Activated CD8-positive, alpha-beta T cell treated with anti-CD3 and anti-CD28 coated beads for 36 hours (primary cell): ENCODE measurements at regions not wholly inside any gene's neighbourhood (a gene's known extent, or its start where the extent isn't known, plus 50 kb on each side); places are given as distances from the start of the nearest gene placed in this dataset.

Experiments
- ATAC-seq: fragments of 200-7000 bp; cut with Tn5 transposase; one replicate; pipeline ENCODE4 v1.10.0; 2021; ENCODE audit warnings: mild to moderate bottlenecking, moderate library complexity
- CTCF ChIA-PET: fragments of 350-600 bp; sonication (Branson Sonifier 250); formaldehyde crosslinking; loops from one replicate; lab custom pipeline; 2021; ENCODE audit warnings: antibody characterized with exemption; lab: Charles Lee
- POLR2A ChIA-PET: fragments of 350-600 bp; sonication (Branson Sonifier 250); formaldehyde crosslinking; loops from one replicate; lab custom pipeline; 2021; ENCODE audit warnings: antibody characterized with exemption; lab: Charles Lee
- DNase-seq: peaks from one replicate; pipeline ENCODE4 v3.0.0-alpha.2; 2020
- H3K27ac Mint-ChIP-seq: one replicate; pipeline ENCODE4 v1.8.0; 2021; ENCODE audit warnings: mild to moderate bottlenecking, mixed read lengths
- H3K27me3 Mint-ChIP-seq: one replicate; pipeline ENCODE4 v1.8.0; 2021; ENCODE audit warnings: mixed read lengths
- H3K36me3 Mint-ChIP-seq: one replicate; pipeline ENCODE4 v1.8.0; 2021; ENCODE audit warnings: low read depth, mixed read lengths
- H3K4me1 Mint-ChIP-seq: one replicate; pipeline ENCODE4 v1.8.0; 2021; ENCODE audit warnings: low read depth, mixed read lengths
- H3K4me3 Mint-ChIP-seq: one replicate; pipeline ENCODE4 v1.8.0; 2021; ENCODE audit warnings: mild to moderate bottlenecking, moderate library complexity, mixed read lengths
- H3K9me3 Mint-ChIP-seq: one replicate; pipeline ENCODE4 v1.8.0; 2021; ENCODE audit warnings: mixed read lengths
- CTCF ChIP-seq: fragments of 200-600 bp; IDR thresholded peaks from one replicate; pipeline ENCODE4 v1.8.0; 2022; ENCODE audit warnings: antibody characterized with exemption, mild to moderate bottlenecking
- intact Hi-C: fragments of 100-400 bp; cut with micrococcal nuclease; formaldehyde crosslinking; loops from one replicate; pipeline ENCODE4 v1.10.0; 2022

GRCh38 chr10:61248013-61248412 is 205.2 kb downstream of the TMEM26 start:
- H3K4me3 Mint-ChIP-seq = no peak overlapping the region
- H3K9me3 Mint-ChIP-seq = no peaks in the 10 kb centered on the region
- ATAC-seq = no peak
- intact Hi-C loops = no loop called here
- ChIA-PET CTCF (no interaction called here), POLR2A (no interaction called here)
- peaks cover 4% of the 10 kb centered on the region for H3K27me3 Mint-ChIP-seq
- H3K36me3 Mint-ChIP-seq = no peaks in the 10 kb centered on the region
- no peaks in the 10 kb centered on the region for H3K4me1 Mint-ChIP-seq
- DNase-seq = no peak
- no peak overlapping the region for H3K27ac Mint-ChIP-seq
- TF ChIP-seq CTCF = no peak

GRCh38 chr10:61244261-61244775 is 208.9 kb downstream of the TMEM26 start:
- H3K27me3 Mint-ChIP-seq = no peaks in the 10 kb centered on the region
- TF ChIP-seq CTCF = no peak
- no peaks in the 10 kb centered on the region for H3K4me1 Mint-ChIP-seq
- ChIA-PET CTCF (no interaction called here), POLR2A (no interaction called here)
- H3K36me3 Mint-ChIP-seq = no peaks in the 10 kb centered on the region
- DNase-seq = no peak
- no peak for ATAC-seq
- no peak overlapping the region for H3K27ac Mint-ChIP-seq
- no peaks in the 10 kb centered on the region for H3K9me3 Mint-ChIP-seq
- no peak overlapping the region for H3K4me3 Mint-ChIP-seq
- intact Hi-C loops = no loop called here

GRCh38 chr10:61232780-61233179 is 220.4 kb downstream of the TMEM26 start:
- Mint-ChIP-seq H3K4me1 (no peaks in the 10 kb centered on the region), H3K9me3 (peaks cover 3% of the 10 kb centered on the region), H3K27me3 (no peaks in the 10 kb centered on the region), H3K4me3 (no peak overlapping the region), H3K27ac (no peak overlapping the region), H3K36me3 (no peaks in the 10 kb centered on the region)
- ChIA-PET POLR2A (no interaction called here), CTCF (no interaction called here)
- ATAC-seq (no peak), DNase-seq (no peak)
- no peak for TF ChIP-seq CTCF
- intact Hi-C loops = no loop called here

- ATAC-seq = no peak
- no peak for TF ChIP-seq CTCF
- CTCF ChIA-PET = no interaction called here
- no peak overlapping the region for H3K27ac Mint-ChIP-seq
- DNase-seq = no peak
- no peaks in the 10 kb centered on the region for H3K27me3 Mint-ChIP-seq
- H3K4me1 Mint-ChIP-seq = no peaks in the 10 kb centered on the region
- intact Hi-C loops = no loop called here
- peaks cover 2% of the 10 kb centered on the region for H3K36me3 Mint-ChIP-seq
- POLR2A ChIA-PET = no interaction called here
- H3K4me3 Mint-ChIP-seq = no peak overlapping the region
- H3K9me3 Mint-ChIP-seq = peaks cover 12% of the 10 kb centered on the region
These were observed 227.2 kb downstream of the TMEM26 start for GRCh38 chr10:61225939-61226338.

- CTCF ChIA-PET = no interaction called here
- no peak for ATAC-seq
- intact Hi-C loops = no loop called here
- Mint-ChIP-seq H3K36me3 (peaks cover 2% of the 10 kb centered on the region), H3K27me3 (no peaks in the 10 kb centered on the region), H3K4me3 (no peak overlapping the region), H3K9me3 (peaks cover 12% of the 10 kb centered on the region), H3K27ac (no peak overlapping the region), H3K4me1 (no peaks in the 10 kb centered on the region)
- TF ChIP-seq CTCF = no peak
- DNase-seq = no peak
- POLR2A ChIA-PET = interaction anchor here (1.0 kb wide), 1 partner anchor 59 kb away, joined by 5 read pairs; no protein-coding TSS in a partner anchor
These were observed 229.6 kb downstream of the TMEM26 start for GRCh38 chr10:61223576-61223975.
